HFFc6 (cell line): ENCODE measurements at regions not wholly inside any gene's neighbourhood (a gene's known extent, or its start where the extent isn't known, plus 50 kb on each side); places are given as distances from the start of the nearest gene placed in this dataset.

ENCODE experiments used
- DNase-seq: peaks from one replicate; pipeline ENCODE4 v3.0.0-alpha.2; 2018
- H3K27ac Mint-ChIP-seq: 2 replicates; pipeline ENCODE4 v1.8.0; 2020; ENCODE audit warnings: mild to moderate bottlenecking, mixed read lengths
- H3K27me3 Mint-ChIP-seq: 2 replicates; pipeline ENCODE4 v1.8.0; 2021; ENCODE audit warnings: mild to moderate bottlenecking, moderate library complexity, mixed read lengths; ENCODE audit not compliant: insufficient read depth
- H3K36me3 Mint-ChIP-seq: 2 replicates; pipeline ENCODE4 v1.8.0; 2021; ENCODE audit warnings: low read depth, mixed read lengths
- H3K4me1 Mint-ChIP-seq: 2 replicates; pipeline ENCODE4 v1.8.0; 2020; ENCODE audit warnings: low read depth, mixed read lengths
- H3K4me3 Mint-ChIP-seq: 2 replicates; pipeline ENCODE4 v1.8.0; 2020; ENCODE audit warnings: mild to moderate bottlenecking, moderate library complexity, mixed read lengths
- H3K9me3 Mint-ChIP-seq: 2 replicates; pipeline ENCODE4 v1.8.0; 2020; ENCODE audit warnings: mild to moderate bottlenecking, mixed read lengths
- TF ChIP-seq, protein P1 (sequence below): fragments of 200-600 bp; sonication (generic); IDR thresholded peaks from 2 replicates; pipeline ENCODE4 v1.5.0; 2021; ENCODE audit warnings: antibody characterized with exemption, mild to moderate bottlenecking

DNA sequence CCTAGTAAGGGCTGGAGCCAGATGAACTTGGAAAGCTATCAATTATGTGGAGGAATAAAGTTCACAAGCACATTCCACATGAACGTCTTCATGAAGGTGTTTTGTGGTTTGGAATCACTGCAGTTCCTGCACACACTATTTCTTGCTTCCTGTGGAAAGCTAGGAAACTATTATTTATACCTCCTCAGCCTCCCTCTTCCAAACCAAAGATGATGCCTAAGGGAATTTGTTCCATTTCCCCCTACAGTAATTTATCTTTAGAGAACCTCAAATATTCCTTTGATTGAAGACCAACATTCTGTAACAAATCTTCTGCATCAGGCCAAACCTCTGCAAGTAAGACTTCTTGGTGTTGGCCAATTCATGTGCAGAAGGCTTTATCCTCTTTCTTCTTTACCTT, 115.8 kb upstream of the ARHGAP20 start:
- DNase-seq, result no peak
- Mint-ChIP-seq H3K27me3 (no peaks in the 10 kb centered on the region; the same call in 1 of the 2 replicates), H3K4me1 (peaks cover 52% of the 10 kb centered on the region), H3K4me3 (no peak overlapping the region), H3K36me3 (no peaks in the 10 kb centered on the region), H3K27ac (no peak overlapping the region), H3K9me3 (no peaks in the 10 kb centered on the region)
- TF ChIP-seq, protein P1, sequence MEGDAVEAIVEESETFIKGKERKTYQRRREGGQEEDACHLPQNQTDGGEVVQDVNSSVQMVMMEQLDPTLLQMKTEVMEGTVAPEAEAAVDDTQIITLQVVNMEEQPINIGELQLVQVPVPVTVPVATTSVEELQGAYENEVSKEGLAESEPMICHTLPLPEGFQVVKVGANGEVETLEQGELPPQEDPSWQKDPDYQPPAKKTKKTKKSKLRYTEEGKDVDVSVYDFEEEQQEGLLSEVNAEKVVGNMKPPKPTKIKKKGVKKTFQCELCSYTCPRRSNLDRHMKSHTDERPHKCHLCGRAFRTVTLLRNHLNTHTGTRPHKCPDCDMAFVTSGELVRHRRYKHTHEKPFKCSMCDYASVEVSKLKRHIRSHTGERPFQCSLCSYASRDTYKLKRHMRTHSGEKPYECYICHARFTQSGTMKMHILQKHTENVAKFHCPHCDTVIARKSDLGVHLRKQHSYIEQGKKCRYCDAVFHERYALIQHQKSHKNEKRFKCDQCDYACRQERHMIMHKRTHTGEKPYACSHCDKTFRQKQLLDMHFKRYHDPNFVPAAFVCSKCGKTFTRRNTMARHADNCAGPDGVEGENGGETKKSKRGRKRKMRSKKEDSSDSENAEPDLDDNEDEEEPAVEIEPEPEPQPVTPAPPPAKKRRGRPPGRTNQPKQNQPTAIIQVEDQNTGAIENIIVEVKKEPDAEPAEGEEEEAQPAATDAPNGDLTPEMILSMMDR, result no peak

DNA sequence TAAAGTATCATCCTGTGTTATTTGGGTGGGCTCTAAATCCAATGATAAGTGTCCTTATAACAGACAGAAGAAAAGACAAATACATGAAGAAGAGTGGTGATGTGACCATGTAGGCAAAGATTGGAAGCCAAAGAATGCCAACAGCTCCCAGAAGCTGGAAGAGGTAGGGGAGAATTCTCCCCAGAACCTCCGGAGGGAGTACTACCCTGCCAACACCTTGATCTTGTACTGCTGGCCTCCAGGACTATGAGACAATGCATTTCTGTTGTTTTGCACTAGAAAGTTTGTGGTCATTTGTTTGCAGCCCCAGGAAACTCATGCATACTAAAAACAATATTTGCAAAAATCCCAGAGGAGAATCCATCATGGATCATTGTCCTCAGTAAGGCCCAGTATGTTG, 115.0 kb upstream of the ARHGAP20 start:
- no peak overlapping the region for H3K4me3 Mint-ChIP-seq
- H3K4me1 Mint-ChIP-seq, result peaks cover 44% of the 10 kb centered on the region
- TF ChIP-seq, protein P1, result no peak
- H3K27me3 Mint-ChIP-seq, result no peaks in the 10 kb centered on the region; the same call in 1 of the 2 replicates
- DNase-seq, result no peak
- no peaks in the 10 kb centered on the region for H3K9me3 Mint-ChIP-seq
- H3K27ac Mint-ChIP-seq, result no peak overlapping the region
- H3K36me3 Mint-ChIP-seq, result no peaks in the 10 kb centered on the region

DNA sequence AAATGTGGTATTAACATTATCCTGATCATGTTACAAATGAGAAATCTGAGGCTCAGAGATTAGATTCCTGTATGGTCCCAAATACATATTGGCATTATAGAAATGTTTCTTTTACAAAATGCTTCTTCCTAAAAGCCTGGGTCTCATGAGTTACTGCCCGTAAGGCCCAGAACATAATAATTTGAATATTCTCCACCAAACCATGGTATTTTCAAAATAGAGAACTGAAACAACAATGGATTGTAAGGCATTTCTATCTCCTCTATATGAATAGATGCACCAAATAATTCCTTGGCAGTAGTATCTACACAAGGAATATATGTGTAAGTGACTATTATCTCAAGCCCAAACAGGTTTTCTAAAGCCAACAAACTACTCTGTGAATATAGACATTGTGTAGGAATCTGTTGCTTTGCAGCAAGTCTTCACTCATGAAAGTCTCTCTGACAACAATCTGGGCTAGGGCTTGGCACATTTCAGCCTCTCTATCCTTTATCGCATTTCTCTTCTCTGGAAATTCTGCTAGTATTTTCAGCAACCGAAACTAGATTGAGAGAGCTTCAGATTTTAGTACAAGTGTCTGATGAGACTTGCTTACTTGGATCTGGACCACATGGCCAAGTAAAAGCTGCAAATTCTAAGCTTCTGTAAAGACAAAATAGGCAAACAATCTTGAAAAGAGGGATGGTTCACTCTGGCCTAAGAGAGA, 112.8 kb upstream of the ARHGAP20 start:
- Mint-ChIP-seq H3K4me1 (peaks cover 22% of the 10 kb centered on the region), H3K27me3 (no peaks in the 10 kb centered on the region; the same call in 1 of the 2 replicates), H3K27ac (no peak overlapping the region), H3K4me3 (no peak overlapping the region), H3K36me3 (no peaks in the 10 kb centered on the region), H3K9me3 (no peaks in the 10 kb centered on the region)
- TF ChIP-seq, protein P1, result no peak
- DNase-seq, result no peak

DNA sequence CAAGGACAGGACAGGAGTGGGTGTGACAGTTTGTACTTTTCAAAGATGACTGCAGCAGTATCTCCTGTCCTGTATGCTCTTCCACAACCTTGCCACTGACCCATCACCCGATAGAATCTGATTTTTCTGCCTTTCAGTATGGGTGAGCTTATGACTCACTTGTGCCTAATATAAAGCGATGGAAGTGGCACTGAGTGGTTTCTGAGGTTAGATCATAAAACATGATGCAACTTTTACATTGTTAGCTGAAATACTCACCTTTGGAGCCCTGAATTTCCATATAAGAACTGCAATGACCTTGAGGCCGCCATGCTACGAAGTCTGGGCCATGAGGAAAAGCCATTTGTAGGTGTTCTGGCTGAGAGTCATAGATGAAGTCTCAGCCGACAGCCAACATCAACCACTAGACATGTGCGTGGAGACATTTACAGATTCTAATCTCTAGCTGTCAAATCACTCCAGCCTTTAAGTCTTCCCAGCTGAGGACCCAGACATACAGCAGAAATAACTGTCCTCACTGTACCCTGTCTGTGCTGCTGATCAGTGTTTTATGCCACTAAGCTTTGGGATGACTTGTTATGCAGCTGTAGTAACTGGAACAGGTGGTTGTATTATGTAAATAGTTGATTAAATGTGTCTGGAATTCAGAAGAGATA, 105.9 kb upstream of the ARHGAP20 start:
- no peak overlapping the region for H3K27ac Mint-ChIP-seq
- TF ChIP-seq, protein P1, result no peak
- H3K9me3 Mint-ChIP-seq, result no peaks in the 10 kb centered on the region
- no peak overlapping the region for H3K4me3 Mint-ChIP-seq
- DNase-seq, result peak; percentile 6
- 0 out of 2 replicates have a peak, but pooled peaks cover 4% of the 10 kb centered on the region for H3K4me1 Mint-ChIP-seq
- no peaks in the 10 kb centered on the region for H3K36me3 Mint-ChIP-seq
- peaks cover 4% of the 10 kb centered on the region for H3K27me3 Mint-ChIP-seq

DNA sequence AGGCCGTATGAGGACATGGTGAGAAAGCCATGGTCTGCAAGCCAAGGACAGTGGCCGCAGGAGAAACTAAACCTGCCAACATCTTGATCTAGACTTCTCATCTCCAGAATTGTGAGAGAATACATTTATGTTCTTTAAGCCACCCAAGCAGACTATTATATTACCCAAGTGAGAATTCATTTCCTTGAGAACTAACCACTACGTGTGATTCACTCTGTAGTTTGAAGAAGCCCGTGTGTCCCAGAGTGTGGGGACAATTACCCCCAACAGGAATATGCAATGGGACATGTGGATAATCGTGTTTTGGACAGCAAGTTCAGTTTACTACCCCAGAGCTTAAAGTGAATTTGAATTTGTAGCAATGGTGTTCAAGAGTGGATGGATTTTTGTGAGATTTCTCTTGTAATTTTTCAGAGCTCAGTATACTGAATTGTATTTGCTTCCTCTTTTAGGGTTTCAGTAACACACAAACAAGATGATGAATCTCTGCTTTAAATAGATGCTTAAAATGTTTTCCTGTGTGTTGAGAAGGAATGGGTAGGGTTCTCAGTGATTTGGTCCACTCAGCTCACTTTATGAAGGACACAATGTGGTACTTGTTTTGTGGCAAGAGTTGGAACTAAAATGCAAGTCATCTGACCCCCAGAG, 100.0 kb upstream of the ARHGAP20 start:
- Mint-ChIP-seq H3K4me1 (no peaks in the 10 kb centered on the region), H3K9me3 (no peaks in the 10 kb centered on the region), H3K4me3 (no peak overlapping the region), H3K36me3 (no peaks in the 10 kb centered on the region), H3K27ac (no peak overlapping the region), H3K27me3 (no peaks in the 10 kb centered on the region; the same call in 1 of the 2 replicates)
- no peak for DNase-seq
- TF ChIP-seq, protein P1, result no peak
